GM06990 (cell line): ENCODE measurements at regions not wholly inside any gene's neighbourhood (a gene's known extent, or its start where the extent isn't known, plus 50 kb on each side); places are given as distances from the start of the nearest gene placed in this dataset.
"Not testable (repeated sequence)": the region's sequence is repeated elsewhere in the genome, so short reads cannot be mapped to it uniquely, and the experiment has no call there.

Experiments
- DNase-seq: peaks from one replicate; pipeline ENCODE4 v3.0.0-alpha.2; 2011; ENCODE audit not compliant: insufficient read length; ENCODE audit errors: extremely low read depth
- H3K27me3 ChIP-seq: replicated peaks from 2 replicates; pipeline ENCODE4 v1.6.0; 2011; ENCODE audit warnings: low read length; ENCODE audit not compliant: control insufficient read depth, insufficient read depth
- H3K36me3 ChIP-seq: 2 replicates; pipeline ENCODE4 v1.5.1; 2011; ENCODE audit warnings: low read length; ENCODE audit not compliant: control insufficient read depth, insufficient read depth
- H3K4me3 ChIP-seq: replicated peaks from 2 replicates; pipeline ENCODE4 v1.5.1; 2011; ENCODE audit warnings: low read depth, mild to moderate bottlenecking, control low read depth, low read length
- CTCF ChIP-seq: IDR thresholded peaks from 2 replicates; pipeline ENCODE4 v1.5.1; 2011; ENCODE audit warnings: low read length, control low read depth, mild to moderate bottlenecking, inconsistent platforms; ENCODE audit not compliant: insufficient read depth, poor library complexity, severe bottlenecking

DNA sequence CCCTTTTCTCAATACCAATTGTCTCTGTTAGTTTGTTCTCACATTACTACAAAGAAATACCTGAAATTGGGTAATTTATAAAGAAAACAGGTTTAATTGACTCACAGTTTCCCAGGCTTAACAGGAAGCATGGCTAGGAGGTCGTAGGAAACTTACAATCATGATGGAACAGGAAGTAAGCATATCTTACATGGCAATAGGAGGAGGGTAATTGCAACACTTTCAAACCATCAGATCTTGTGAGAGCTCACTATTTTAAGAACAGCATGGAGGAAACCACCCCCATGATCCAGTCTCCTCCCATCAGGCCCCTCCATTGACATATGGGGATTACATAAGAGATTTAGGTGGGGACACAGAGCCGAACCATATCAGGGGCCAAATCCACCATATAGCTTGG is 1210.1 kb upstream of the SPRY2 start:
- no peak for TF ChIP-seq CTCF
- no peaks in the 10 kb centered on the region for H3K36me3 ChIP-seq
- no peak overlapping the region for H3K4me3 ChIP-seq
- no peak for DNase-seq
- H3K27me3 ChIP-seq, result no peaks in the 10 kb centered on the region

- H3K36me3 ChIP-seq, H3K27me3 ChIP-seq, DNase-seq, H3K4me3 ChIP-seq: not testable (repeated sequence)
Measured at GRCh38 chr13:81546294-81546693, 1205.4 kb upstream of the SPRY2 start.

- no peak for DNase-seq
- H3K36me3 ChIP-seq, result no peaks in the 10 kb centered on the region
- no peak overlapping the region for H3K4me3 ChIP-seq
- H3K27me3 ChIP-seq, result no peaks in the 10 kb centered on the region
- no peak for TF ChIP-seq CTCF
Measured at GRCh38 chr13:81540777-81541176, 1199.9 kb upstream of the SPRY2 start.

GRCh38 chr13:81539643-81540150 is 1198.8 kb upstream of the SPRY2 start:
- Histone ChIP-seq H3K4me3 (no peak overlapping the region), H3K36me3 (no peaks in the 10 kb centered on the region), H3K27me3 (no peaks in the 10 kb centered on the region)
- TF ChIP-seq CTCF, result no peak
- no peak for DNase-seq

GRCh38 chr13:81498969-81499368 is 1158.0 kb upstream of the SPRY2 start:
- no peak for TF ChIP-seq CTCF
- no peak for DNase-seq
- Histone ChIP-seq H3K27me3 (no peaks in the 10 kb centered on the region), H3K36me3 (no peaks in the 10 kb centered on the region), H3K4me3 (no peak overlapping the region)

DNA sequence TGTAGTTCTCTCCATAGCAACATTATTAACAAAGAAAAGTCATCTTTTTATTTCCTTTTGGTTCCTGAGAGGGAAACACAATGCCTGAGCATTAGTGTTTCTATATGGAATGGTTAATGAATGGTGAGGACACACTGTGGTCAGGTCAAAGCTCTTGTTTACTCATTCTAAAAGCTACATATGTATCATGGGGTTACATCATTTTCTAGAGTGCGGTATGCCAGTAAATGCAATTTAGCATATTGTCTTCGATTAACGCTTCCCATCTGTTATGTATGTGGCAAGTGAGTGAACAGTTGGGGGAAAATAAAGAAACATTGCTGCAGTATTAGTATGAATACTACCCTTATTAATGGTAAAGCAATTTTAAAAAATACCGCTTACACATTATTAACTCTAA is 1152.2 kb upstream of the SPRY2 start:
- Histone ChIP-seq H3K27me3 (no peaks in the 10 kb centered on the region), H3K36me3 (no peaks in the 10 kb centered on the region), H3K4me3 (no peak overlapping the region)
- DNase-seq, result no peak
- TF ChIP-seq CTCF, result no peak
